NCI-H2227 (cell line): ENCODE measurements at regions not wholly inside any gene's neighbourhood (a gene's known extent, or its start where the extent isn't known, plus 50 kb on each side); places are given as distances from the start of the nearest gene placed in this dataset.
"Not testable (repeated sequence)": the region's sequence is repeated elsewhere in the genome, so short reads cannot be mapped to it uniquely, and the experiment has no call there.

Experiments
- DNase-seq: peaks from one replicate; lab custom pipeline; 2025; ENCODE audit not compliant: unreplicated experiment; lab: John Stamatoyannopoulos, UW

DNA sequence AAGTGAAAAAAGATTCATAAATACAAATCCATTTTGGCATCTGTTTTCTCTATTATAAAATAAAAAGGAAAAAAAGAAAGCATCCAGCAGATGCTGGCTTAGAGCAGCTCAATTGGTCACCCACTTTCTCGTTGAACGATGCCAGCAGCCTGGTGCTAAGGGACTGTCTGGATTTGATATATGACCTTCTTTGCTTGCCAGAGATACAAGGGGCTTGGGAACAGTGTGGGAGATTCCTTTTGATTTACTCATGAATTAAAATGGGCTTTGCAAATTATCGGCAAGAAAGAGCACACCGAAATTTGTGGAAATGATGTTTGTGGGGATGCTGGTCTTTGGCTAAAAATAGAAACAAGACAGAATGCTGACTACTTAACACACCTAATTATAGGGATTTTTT, 210.3 kb upstream of the STT3B start:
- peak; percentile 71 for DNase-seq

DNA sequence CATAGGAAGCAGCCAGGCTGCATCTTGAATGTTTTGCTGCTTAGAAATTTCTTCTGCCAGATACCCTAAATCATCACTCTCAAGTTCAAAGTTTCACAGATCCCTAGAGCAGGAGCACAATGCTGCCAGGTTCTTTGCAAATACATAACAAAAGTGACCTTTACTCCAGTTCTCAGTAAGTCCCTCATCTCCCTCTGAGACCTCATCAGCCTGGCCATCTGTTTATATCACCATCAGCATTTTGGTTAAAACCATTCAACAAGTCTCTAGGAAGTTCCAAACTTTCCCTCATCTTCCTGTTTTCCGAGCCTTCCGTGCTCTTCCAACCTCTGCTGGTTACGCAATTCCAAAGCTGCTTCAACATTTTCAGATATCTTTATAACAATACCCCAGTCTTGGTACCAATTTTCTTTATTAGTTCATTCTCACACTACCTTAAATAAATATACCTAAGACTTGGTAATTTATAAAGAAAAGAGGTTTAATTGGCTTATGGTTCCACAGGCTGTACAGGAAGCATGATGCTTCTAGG, 204.8 kb upstream of the STT3B start:
- not testable (repeated sequence) for DNase-seq

DNA sequence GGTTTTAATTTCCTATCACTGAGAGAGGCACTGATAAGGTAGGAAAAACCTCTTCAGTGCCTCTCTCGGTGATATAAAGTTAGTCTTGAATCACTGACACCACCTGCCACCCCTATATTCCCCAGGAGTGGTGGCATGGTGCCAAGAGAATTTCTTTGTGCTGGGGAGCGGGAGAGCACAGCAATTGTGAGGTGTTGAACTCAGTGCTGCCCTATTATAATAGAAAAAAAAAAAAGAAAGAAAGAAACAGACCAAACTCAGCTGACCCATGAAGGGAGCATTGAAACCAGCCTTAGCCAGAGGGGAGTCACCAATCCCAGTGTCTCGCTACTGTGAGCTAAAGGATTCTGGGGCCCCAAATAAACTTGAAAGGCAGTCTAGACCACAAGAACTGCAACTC, 201.4 kb upstream of the STT3B start:
- DNase-seq: peak; percentile 61

DNA sequence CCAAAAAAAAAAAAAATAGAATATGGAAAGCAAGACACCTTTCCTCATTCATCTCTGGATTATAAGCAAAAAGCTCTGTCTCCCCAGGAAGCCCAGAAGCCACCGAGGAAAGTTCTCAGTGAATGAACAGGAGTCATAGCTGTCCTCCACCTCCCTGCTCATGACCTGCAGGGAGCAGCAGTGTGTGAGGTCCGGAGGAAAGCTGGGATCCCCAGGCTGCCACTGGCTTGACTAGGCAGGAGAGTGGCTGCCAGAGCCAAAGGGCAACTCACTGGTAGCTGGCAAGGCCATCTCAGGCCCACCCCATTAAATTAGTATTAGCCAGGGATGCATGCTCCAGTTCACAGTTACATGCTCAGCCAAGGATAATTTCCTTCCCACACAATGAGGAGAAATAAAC, 191.6 kb upstream of the STT3B start:
- DNase-seq: no peak

DNA sequence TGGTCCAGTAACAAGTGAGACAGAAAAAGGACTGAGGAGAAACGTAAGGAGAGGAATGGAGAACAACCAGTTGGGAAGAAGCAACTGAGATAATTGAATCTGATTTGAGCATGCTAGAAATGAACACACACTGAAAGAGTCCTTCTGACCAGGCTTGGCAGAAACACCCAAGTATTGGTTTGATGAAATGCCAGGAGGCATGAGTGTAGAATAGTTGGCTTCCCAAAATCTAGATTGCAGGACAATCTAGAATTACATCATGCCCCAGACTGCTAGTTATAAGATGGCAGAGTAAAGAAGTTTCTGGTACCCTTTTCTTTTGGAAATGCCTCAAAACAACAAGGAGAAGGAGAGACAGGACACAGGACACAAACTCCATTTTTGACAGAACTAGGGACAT, 189.7 kb upstream of the STT3B start:
- DNase-seq: no peak

DNA sequence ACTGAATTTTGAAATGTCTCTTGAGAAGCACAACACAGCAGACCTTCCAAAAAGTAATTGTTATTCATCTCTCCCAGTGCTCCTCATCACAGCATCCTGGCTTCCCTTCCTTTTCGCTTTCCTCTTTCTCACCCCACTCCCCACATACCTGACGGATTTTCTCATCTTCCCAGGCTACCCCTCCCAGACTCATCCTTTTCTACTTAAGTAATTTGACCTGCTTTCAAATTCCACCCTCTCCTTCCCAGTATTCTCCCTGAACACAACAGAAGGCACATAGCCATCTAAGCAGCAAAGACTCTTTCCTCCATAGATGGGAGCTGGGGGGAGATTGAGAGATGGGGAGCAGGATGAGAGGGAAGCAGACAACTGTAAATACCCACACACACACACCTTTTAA, 187.1 kb upstream of the STT3B start:
- DNase-seq: no peak

- DNase-seq: no peak
Measured at GRCh38 chr3:31346542-31346979, 186.2 kb upstream of the STT3B start.

GRCh38 chr3:31349001-31349748, 183.6 kb upstream of the STT3B start:
- no peak for DNase-seq

DNA sequence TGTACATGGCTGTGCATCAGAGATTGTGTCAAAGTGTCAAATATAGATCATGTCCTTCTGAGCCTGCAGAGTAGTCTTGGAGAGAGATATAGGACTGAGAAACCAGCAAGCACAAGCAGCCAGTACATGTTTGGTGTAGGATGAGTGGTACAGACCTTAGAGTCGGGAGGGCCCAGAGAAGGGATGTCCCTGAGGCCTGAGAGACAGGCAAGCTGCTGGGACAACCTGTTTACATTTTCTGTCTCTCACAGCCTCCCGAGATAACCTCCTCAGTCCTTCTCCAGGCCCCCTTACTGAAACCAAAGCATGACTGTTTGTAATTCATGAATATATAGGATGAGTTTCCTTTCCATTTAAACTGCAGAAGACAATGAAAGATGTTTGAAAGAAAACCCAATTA, 182.4 kb upstream of the STT3B start:
- no peak for DNase-seq

DNA sequence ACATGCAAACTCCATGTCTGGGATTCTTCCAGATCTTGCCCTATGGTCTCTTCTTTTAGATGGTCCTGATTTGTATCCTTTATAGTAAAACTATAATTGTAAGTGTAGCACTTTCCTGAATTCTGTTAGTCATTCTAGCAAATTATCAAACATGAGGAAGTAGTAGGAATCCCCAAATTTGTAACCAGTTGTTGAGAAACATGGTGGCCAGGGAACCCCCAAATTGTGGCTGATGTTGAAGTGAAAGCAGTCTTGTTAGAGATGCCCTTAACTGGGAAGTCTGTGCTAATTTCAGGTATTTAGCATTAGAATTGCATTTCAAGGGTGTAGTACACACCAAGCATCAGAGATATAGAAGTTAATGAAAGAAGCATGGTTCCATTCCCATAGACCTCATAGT, 180.4 kb upstream of the STT3B start:
- DNase-seq: no peak

- DNase-seq: no peak
Measured at GRCh38 chr3:31353166-31353565, 179.6 kb upstream of the STT3B start.

DNA sequence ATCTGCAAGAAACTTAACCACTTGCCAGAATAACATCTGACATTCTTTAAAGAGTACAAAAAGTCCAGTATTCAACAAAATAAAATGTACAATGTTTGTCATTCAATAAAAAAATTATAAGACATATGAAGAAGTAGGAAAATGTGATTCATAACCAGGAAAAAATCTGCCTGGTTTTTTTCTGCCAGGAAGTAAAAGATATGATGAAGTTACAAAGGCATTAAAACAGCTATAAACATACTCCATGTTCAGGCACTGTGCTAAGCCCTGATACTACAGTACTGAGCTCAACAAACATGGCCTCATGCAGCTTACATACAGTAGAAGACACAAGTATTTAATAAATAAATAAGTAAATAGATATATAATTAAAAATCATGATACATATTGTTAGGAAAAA, 178.4 kb upstream of the STT3B start:
- DNase-seq: no peak

DNA sequence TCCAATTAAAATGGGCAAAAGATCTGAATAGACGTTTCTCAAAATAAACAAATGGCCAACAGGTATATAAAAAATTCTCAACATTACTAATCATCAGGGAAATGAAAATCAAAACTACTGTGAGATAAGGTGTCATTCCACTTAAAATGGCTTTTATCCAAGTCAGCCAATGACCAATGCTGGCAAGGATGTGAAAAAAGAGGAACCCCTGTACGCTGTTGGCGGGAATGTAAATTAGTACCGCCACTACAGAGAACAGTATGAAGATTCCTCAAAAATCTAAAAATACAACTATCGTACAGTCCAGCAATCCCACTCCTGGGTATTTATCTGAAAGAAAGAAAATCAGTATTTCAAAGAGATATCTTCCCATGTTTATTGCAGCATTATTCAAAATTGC, 176.9 kb upstream of the STT3B start:
- DNase-seq: no peak

DNA sequence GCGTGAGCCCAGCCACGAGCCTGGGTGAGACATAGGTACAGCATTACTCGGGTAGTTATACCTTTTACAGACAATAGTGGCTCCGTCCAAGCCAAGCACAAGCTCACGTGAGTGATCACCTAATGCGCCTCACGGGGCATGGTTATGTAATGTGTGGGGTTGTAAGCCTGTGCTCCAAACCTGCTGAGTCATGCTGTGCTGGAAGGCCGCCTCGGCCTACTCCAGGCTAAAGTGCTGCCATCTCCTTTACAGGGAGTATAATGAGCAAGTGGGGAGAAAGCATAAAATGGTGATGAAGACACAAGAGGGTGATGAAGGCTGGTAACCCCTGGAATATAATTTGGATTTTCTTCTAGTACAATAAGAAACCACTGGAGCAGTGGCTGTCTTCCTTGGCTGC, 175.8 kb upstream of the STT3B start:
- no peak for DNase-seq

- DNase-seq: no peak
Measured at GRCh38 chr3:31357451-31357850, 175.3 kb upstream of the STT3B start.

DNA sequence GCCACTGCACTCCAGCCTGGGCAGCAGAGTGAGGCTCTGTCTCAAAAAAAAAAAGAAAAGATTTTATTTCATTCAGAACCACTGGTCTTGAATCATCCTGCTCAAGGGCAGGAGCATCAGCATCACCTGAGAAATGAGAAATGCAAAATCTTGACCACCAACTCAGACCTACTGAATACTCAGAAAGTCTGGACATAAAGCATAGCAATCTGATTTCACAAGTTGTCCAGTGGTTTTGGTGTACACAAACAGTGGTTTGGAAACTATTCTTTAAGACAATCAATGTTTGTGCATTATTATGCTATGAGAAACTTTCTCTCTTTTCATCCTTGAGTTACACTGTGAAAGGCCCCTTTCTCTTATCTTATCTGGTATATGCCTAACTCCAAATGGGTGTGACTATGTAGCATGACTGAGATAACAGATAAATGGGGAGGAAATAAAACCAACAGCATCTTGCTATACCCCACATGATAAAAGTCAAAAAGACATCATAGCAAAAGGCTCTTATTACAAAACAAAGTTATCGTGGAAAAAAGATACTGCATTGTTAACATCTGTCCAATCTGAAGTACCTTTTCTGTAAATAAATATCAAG, 174.2 kb upstream of the STT3B start:
- no peak for DNase-seq

DNA sequence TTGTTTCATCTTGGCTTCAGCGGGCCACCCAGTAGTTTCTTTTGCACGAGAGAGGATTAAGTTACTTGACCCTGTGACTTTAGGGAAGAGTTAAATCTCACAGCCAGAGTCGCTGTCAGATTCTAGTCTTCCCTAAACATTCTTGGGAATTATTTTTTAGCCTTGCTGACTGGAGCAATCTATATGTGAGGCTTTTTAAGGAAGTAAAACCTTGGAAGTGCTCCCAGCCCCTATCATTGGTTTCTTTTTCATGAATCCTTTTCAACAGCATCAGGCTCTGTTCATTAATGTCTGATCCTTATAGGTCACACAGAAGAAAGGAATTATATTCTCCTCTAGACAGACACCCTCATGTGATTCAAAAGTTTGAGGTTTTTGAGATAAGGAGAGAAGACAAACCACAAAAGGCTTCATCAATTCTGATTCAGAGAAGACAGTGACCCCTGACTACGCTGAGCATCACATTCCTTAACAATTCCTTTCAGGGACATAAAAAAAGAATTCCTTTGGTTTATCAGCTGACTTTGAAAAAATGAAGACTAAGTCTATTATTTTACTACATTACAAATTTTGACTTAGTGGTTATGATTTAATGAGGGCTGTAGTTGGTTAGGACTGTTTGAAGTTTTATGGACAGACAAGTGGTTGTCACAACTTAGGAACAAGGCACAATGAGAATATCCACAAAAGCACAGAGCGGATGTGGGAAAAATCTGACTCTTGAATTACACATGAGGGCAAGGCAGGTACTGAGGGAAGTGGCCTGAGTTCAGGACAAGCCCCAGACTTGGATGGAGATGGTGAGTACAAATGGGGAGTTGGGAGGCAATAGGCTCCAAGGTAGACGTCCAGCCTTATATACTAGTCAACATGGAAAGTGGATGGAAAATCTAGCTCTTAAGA, 171.1 kb upstream of the STT3B start:
- DNase-seq: no peak

GRCh38 chr3:31364188-31364587, 168.5 kb upstream of the STT3B start:
- DNase-seq: no peak

DNA sequence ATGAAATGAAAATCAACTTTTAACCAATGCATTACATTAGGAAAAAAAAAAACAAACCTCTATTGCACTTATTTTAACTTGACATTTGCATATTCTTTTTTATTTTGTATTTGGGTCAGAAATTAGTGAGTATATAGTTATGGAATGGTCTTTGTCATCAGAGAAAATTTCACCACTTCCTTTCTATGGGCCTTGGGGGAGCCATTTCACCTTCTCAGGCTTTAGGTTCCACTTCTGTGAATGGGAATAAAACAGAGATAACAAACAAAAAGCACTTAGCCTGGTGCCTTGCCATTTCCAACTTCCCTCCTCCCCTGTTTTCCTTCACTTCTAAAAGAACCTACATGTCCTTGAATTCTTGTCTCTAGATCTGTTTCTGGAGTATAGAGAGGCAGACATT, 168.0 kb upstream of the STT3B start:
- no peak for DNase-seq

- no peak for DNase-seq
Measured at GRCh38 chr3:31367518-31367917, 165.2 kb upstream of the STT3B start.

GRCh38 chr3:31369637-31370379, 162.9 kb upstream of the STT3B start:
- no peak for DNase-seq
